ENCODE measurements at regions not wholly inside any gene's neighbourhood (a gene's known extent, or its start where the extent isn't known, plus 50 kb on each side); places are given as distances from the start of the nearest gene placed in this dataset.

DNA sequence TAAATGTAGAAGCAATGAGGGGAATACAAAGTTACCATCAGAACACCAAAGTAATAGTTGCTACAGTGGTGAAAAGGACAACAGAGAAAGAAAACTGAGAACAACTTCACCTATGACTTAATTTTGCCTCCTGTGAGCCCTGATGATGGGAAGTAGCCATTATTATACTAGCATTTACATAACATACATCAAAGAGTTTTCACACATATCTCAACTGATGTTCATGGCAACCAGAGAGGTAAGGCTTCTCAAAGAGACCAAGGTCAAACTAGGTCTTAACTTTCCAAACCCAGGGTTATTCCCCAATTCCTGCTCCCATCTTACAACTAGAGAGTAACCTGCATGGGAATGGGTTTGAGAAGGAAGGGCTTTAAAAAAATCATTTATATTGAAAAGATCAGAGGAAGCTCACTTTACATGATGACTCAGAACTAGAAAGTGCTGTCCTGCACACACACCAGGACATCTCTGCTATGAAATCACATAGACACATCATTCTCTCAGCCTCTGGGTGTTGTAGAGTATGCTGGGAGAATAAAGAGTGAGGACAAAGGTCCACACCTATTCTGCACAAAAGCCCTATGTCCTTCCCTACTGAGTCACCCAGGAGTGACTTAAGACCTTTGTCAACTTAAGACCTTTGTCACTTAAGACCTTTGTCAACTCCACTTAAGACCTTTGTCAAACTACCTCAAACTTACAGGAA is 179.7 kb downstream of the TNFSF18 start:
- Histone ChIP-seq H3K9ac (ENCODE audit: low read depth in 2 of 2, low read length in 2 of 2) (no peak overlapping the region), H3K9me3 (no peaks in the 10 kb centered on the region), H3K4me1 (no peaks in the 10 kb centered on the region), H3K36me3 (no peaks in the 10 kb centered on the region), H3K27ac (no peak overlapping the region), H3K27me3 (no peaks in the 10 kb centered on the region), H3K4me3 (no peak overlapping the region)
- no peak for DNase-seq
- TF ChIP-seq, protein P1, sequence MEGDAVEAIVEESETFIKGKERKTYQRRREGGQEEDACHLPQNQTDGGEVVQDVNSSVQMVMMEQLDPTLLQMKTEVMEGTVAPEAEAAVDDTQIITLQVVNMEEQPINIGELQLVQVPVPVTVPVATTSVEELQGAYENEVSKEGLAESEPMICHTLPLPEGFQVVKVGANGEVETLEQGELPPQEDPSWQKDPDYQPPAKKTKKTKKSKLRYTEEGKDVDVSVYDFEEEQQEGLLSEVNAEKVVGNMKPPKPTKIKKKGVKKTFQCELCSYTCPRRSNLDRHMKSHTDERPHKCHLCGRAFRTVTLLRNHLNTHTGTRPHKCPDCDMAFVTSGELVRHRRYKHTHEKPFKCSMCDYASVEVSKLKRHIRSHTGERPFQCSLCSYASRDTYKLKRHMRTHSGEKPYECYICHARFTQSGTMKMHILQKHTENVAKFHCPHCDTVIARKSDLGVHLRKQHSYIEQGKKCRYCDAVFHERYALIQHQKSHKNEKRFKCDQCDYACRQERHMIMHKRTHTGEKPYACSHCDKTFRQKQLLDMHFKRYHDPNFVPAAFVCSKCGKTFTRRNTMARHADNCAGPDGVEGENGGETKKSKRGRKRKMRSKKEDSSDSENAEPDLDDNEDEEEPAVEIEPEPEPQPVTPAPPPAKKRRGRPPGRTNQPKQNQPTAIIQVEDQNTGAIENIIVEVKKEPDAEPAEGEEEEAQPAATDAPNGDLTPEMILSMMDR (IDR thresholded peaks at IDR 0.05), result no peak
- intact Hi-C loops (cut with DNase I), result no loop called here

DNA sequence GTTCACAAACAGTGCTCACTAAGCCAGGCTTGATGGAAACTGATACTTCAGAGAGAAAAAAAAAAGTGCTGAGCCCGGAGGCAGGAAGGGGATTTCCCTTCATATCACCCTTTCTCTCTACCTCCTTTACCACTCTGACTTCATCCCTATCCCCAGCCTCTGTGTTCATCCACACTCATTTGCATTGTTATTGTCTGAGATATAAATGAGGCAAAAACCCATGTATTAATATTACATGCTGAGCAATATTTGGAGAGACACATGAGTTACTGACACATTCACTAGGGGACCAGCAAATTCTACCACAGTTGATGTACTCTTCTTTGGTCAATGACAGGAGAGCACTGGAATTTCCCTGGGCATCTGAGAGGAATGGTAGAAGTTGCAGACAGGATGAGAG is 175.8 kb downstream of the TNFSF18 start:
- intact Hi-C loops (cut with DNase I), result no loop called here
- H3K9me3 ChIP-seq, result no peaks in the 10 kb centered on the region
- no peaks in the 10 kb centered on the region for H3K36me3 ChIP-seq
- H3K27me3 ChIP-seq, result no peaks in the 10 kb centered on the region
- no peak overlapping the region for H3K27ac ChIP-seq
- no peak overlapping the region for H3K4me3 ChIP-seq
- H3K9ac ChIP-seq (ENCODE audit: low read depth in 2 of 2, low read length in 2 of 2), result no peak overlapping the region
- TF ChIP-seq, protein P1 (IDR thresholded peaks at IDR 0.05), result no peak
- no peak for DNase-seq
- no peaks in the 10 kb centered on the region for H3K4me1 ChIP-seq

DNA sequence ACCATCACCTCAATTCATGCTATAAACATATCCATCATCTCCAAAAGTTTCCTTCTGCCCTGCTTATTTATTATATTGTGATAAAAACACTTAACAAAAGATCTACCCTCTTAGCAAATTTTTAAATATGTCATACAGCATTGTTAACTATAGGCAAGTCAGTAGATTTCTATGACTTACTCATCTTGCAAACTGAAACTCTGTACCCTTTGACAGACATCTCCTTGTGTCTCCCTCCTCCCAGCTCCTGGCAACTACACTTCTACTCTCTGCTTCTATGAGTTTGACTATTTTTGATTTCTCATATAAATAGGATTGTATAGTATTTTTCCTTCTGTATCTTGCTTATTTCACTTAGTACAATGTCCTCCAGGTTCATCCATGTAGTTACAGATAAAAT is 174.8 kb downstream of the TNFSF18 start:
- Histone ChIP-seq H3K27me3 (no peaks in the 10 kb centered on the region), H3K4me3 (no peak overlapping the region), H3K9me3 (no peaks in the 10 kb centered on the region)

DNA sequence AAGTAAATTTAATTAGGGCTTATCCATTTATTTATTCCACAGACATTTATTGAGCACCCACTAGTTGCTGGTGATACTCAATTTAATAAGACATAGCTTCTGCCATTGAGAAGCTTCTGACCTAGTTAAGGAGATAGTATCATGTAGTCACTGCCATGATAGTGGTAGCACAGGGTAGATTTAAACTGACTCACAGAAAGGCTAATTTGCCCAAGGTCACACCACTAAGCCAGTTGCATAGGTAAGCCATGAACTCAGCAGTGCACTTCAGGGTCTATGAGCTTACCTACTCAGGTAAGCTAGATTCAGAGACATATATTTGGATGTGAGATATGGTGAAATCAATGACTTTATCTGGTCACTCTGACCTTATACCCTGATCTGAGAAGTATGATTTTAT is 168.4 kb downstream of the TNFSF18 start:
- H3K36me3 ChIP-seq, result no peaks in the 10 kb centered on the region
- H3K4me1 ChIP-seq, result no peaks in the 10 kb centered on the region
- no peak overlapping the region for H3K9ac ChIP-seq (ENCODE audit: low read depth in 2 of 2, low read length in 2 of 2)
- no peaks in the 10 kb centered on the region for H3K27me3 ChIP-seq
- H3K27ac ChIP-seq, result no peak overlapping the region
- no peak overlapping the region for H3K4me3 ChIP-seq
- no peak for DNase-seq
- intact Hi-C loops (cut with DNase I), result no loop called here
- H3K9me3 ChIP-seq, result no peaks in the 10 kb centered on the region
- TF ChIP-seq, protein P1 (IDR thresholded peaks at IDR 0.05), result no peak

More for the DNA sequence above, 174.8 kb downstream of the TNFSF18 start:
- Histone ChIP-seq H3K27ac (no peak overlapping the region), H3K9ac (ENCODE audit: low read depth in 2 of 2, low read length in 2 of 2) (no peak overlapping the region), H3K4me1 (no peaks in the 10 kb centered on the region), H3K36me3 (no peaks in the 10 kb centered on the region)
- DNase-seq, result no peak
- TF ChIP-seq, protein P1 (IDR thresholded peaks at IDR 0.05), result no peak
- intact Hi-C loops (cut with DNase I), result no loop called here

DNA sequence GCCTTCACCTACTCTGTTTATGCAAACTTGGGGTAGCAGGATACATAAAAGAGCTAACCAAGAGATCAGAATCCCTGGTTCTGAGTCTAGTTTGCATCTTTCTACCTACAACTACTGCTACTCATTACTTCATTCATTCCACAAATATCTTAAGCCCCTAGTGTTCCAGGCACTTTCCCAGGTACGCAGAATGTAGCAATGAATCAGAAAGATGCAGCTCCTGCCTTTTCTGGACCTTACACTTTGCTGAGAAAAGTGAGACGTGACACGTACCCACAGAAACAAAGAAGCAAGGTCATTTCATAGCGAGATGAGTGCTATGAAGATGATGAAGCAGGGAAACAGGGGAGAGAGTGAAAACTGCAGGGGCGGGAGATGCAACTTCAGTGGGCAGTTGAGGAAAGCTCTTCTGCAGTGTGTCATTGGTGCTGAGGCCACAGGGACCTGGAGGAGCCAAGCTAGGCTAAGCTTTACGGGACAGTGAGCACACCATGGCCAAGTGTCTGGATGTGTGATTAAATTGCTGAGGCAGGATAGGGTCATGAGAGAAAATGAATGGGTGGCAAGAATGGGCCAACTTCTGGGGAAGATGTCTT is 167.9 kb downstream of the TNFSF18 start:
- H3K4me1 ChIP-seq, result no peaks in the 10 kb centered on the region
- H3K9ac ChIP-seq (ENCODE audit: low read depth in 2 of 2, low read length in 2 of 2), result no peak overlapping the region
- intact Hi-C loops (cut with DNase I), result no loop called here
- H3K36me3 ChIP-seq, result no peaks in the 10 kb centered on the region
- no peak for DNase-seq
- H3K27me3 ChIP-seq, result no peaks in the 10 kb centered on the region
- no peaks in the 10 kb centered on the region for H3K9me3 ChIP-seq
- H3K27ac ChIP-seq, result no peak overlapping the region
- H3K4me3 ChIP-seq, result no peak overlapping the region
- TF ChIP-seq, protein P1 (IDR thresholded peaks at IDR 0.05), result no peak

Data from colonic mucosa (tissue), 4 donors.